ENCODE measurements at regions not wholly inside any gene's neighbourhood (a gene's known extent, or its start where the extent isn't known, plus 50 kb on each side); places are given as distances from the start of the nearest gene placed in this dataset.
"Not testable (repeated sequence)": the region's sequence is repeated elsewhere in the genome, so short reads cannot be mapped to it uniquely, and the experiment has no call there.

DNA sequence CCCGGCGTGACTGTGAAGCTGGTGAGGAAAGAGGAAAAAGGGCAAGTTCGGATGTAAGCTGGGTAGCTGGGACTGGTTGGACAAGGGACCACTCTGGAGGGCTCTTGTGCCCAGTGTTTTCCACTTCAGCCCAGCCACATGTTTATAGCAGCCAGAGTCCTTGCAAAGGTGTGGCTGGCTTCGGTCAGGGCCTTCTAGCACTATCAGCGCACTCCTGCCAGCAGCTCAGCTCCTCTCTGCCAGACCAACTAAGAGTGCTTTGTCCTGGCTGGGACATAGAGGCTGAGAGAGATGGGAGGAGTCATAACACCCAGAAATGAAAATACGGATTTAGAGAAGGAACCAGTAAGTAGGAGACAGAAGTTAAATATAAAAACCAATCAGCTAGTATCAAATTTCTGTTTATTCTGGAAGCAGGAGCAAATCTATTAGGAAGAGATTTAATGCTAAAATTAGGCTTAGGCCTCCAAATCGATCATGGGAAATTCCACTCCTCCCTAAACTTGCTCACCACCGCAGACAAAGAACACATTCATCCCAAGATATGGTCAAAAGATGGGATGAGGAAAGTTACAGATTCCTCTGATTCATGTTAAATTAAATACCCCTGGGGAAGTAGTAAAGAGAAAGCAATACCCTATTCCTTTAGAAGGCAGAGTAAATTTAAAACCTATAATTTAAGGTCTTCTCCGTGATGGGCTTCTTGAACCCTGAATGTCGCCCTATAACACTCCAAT, 135.0 kb downstream of the RALA start:
- DNase-seq = no peak

DNA sequence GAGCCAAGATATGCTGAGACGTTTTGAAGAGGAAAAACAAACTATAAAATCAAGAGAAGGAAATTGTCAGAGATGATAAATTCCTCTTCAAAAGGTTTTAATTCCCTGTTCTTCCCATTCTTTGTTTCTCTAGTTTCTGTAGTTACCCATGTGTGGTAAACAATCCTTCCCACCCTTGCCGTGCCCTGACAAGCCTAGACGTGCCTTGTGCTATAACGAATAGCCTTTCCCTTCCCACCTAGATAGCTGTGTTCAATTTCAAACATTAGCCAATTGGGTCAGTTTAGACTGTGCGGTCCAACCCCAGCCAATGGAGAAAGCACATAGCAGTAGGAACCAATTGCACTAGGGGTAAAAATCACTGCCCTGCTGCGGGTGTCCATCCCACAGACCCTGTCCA, 138.1 kb downstream of the RALA start:
- peak; percentile 61 for DNase-seq

DNA sequence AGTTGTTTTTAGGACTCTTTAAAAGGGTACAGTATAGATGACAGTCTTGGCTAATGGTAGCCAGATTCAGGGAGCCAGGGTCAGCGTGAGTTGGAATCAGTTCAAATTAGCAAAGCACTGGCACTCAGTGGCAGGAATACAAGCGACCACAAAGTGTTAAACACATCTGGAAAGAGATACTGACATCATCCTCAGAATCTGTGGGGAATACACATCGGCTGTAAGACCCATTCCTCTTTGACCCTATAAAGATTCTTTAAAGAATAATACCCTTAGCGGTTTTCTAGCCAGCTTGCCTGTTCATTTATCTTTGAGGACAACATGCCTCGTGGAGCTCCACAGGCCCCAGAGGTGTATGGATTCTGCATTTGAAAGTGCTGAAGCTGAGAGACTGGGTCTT, 139.1 kb downstream of the RALA start:
- not testable (repeated sequence) for DNase-seq

DNA sequence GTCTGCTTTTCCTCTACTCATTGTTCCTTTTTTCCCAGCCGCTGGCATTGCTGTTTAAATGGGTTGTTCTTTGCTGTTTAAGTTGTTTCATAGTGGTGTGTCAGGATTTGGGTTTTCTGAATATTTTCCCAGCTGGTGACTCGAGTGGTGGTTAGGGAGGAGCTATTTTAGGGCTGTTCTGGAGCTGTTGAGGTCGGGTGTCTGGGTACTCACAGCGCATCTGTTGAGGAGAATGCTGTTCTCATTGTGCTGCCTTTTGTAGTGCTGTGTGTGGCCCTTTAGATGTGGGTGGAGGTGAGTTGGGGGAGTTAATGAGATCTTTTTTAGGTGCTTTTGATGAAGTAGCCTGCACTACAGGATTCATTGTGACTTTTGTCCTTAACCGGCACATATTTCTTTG, 139.5 kb downstream of the RALA start:
- DNase-seq = not testable (repeated sequence)

DNA sequence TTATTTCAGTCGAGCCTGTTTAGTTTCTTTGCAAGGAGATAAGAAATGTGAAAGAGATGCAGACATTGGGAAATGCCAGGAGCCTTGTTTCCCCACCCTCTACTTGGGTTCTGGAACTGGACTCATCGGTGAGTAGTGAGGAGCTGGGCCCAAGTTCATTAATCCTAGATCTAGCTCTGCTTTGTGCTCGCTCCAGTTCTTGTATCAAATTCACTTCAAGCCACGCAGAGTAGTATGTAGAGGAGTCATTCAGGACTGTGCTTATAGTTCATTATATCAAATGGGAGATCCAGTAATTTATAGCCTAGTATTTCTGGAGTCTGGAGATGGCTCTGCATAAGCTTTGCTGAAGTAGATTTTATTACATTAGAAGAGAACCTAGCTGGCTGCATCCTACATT, 142.5 kb downstream of the RALA start:
- DNase-seq = not testable (repeated sequence)

DNA sequence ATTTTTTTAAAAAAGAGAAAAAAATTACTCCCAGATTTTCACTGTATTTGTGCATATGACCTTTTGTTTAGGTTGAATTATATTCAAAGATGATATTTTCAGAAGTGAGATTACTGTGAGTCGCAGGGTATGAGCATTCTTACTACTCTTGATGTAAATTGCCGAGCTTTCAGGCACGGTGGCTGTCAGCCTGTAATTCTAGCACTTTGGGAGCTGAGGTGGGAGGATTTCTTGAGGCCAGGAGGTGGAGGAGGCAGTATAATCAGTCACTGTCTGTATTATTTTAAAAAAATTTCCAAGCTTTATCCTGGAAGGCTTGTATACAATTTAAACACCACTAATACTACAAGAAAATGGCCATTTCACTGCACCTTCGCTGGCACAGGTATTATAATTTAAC, 145.1 kb downstream of the RALA start:
- not testable (repeated sequence) for DNase-seq

DNA sequence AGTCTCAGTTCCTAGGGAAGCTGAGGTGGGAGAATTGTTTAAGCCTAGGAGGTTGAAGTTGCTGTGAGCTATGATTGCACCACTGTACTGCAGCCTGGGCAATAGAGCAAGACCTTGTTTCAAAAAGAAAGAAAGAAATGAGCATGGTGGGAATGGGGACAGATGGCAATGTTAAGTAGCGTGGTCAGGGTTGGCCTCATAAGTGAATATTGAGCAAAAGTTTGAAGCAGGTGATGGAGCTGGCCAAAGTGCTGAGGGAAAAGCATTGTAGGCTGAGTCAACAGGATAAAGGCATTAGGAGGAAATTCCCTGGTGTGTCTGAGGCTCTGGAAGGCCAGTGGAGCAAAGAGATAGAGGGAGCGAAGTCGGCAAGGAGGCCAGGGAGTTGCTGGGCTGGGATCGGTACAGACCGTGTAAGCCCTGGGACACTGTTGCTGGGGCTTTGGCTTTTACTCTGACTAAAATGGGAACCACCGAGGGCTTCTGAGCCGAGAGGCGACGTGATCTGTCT, 151.0 kb downstream of the RALA start:
- not testable (repeated sequence) for DNase-seq

DNA sequence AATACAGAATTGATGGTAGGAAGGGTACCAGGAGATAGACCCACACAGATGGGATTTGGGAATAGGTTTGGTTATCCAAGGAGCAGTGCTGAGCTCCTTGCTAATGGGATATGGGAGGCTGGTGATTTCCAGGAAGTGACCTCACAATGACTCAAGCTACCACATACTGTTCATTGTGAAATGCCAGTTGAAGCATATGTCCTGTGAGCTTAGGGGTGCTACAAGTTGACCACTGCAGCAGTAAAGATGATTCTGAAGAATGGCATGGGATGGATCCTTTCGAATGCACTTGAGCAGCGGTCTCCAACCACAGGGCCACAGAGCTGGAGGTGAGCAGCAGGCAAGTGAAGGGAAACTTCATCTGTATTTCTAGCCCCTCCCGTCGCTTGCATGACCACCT, 158.2 kb downstream of the RALA start:
- not testable (repeated sequence) for DNase-seq

DNA sequence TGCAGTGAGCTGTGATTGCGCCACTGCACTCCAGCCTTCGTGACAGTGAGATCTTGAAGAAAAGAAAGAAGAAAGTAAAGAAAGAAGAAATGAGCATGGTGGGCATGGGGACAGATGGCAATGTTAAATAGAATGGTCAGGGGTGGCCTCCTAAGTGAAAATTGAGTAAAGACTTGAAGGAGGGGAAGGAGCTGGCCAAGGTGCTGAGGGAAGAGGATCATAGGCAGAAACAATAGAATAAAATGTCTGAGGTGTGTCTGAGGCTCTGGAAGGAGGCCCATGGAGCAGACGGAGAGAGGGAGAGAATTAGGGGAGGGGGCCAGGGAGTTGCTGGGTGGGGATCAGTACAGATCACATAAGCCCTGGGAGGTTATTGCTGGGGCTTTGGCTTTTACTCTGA, 163.1 kb downstream of the RALA start:
- not testable (repeated sequence) for DNase-seq

DNA sequence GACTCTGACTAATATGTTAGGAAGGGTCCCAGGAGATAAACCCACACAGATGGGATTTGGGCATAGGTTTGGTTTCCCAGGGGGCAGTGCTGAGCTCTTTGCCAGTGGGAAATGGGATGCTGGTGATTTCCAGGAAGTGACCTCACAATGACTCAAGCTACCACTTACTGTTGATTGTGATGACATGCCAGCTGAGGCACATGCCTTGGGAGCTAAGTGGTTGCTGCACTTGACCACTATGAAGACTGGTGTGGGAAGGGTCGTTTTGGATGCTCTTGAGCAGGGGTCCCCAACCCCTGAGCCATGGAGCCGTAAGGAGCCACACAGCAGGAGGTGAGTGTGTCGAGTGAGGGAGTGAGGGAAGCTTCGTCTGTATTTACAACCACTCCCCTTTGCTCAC, 159.0 kb upstream of the CDK13 start:
- not testable (repeated sequence) for DNase-seq

DNA sequence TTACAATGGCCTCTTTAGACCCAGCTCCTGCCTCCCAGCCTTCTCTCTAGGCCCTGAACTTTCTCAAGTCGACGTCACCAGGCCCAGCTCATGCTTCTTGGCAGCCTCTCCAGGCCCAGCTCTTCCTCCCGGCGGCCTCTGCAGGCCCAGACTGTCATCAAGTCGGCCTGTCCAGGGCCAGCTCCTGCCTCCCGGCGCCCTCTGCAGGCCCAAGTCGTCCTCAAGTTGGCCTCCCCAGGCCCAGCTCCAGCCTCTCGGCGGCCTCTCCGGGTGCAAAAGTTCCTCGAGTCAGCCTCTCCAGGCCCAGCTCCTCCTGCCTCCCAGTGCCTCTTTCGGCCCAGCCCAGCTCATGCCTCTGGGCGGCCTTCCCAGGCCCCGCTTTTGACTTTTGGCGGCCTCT, 158.1 kb upstream of the CDK13 start:
- DNase-seq = not testable (repeated sequence)

DNA sequence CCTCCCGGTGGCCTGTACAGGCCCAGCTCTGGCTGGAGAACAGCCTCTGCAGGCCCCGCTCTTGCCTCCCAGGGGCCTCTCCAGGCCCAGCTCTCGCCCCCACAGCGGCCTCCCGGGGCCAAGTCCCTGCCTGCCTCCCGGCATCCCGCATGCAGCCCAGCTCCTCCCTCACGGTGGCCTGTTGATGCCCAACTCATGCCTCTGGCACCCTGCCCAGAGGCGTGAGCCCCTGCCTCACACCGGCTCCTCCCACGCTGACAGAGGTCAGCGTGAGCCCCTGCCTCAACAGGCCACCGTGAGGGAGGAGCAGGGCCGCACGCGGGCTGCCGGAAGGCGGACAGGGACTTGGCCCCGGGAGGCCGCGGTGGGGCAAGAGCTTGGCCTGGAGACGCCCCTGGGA, 157.0 kb upstream of the CDK13 start:
- not testable (repeated sequence) for DNase-seq

DNA sequence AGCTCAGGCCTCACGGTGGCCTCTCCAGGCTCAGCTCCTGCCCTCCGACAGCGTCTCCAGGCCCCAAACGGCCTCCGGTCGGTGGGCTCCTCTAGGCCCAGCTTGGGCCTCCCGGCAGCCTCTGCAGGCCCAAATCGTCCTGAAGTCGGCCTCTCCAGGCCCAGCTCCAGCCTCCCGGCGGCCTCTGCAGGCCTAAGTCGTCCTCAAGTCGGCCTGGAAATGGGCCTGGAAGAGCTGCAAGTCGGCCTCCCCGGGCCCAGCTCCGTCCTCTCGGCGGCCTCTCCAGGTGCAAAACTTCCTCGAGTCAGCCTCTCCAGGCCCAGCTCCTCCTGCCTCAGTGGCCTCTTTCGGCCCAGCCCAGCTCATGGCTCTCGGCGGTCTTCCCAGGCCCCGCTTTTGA, 156.2 kb upstream of the CDK13 start:
- DNase-seq = not testable (repeated sequence)

DNA sequence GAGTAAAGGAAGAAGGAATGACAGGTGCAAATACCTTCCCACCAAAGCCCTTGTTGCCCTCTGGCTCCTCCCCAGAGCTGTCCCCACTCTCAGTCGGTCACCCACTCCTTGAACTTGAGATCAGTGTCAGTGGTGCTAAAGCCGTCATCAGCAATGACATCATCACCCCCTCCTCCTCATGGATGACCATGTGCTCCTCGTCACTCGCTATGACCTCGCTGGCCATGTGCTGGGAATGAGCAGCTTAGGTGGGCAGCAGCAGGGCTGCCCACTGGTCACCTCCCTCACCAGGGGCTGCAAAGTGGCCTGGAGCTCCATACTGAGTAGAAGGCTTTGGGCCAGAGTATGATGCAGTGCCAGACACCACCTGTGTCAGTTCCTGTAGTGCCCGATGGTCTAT, 153.1 kb upstream of the CDK13 start:
- DNase-seq = not testable (repeated sequence)

DNA sequence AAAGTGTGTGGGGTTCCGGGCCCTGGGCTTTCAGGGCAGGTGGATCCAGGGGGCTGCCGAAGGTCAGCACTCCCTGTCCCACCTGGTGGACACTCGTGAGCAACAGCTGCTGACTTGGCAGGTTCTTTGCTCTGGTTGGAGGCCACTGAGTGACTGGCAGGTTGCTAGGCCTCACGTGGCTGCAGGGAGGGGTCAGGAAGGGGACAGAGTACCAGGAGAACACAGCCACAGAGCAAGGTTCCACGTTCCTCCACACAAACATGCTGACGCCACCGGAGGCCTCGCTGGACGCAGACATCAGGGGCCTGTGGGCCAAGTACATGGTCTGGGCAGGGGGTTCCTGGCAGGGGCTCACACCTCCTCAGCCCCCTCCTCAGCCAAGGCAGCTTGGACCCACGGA, 152.0 kb upstream of the CDK13 start:
- not testable (repeated sequence) for DNase-seq

DNA sequence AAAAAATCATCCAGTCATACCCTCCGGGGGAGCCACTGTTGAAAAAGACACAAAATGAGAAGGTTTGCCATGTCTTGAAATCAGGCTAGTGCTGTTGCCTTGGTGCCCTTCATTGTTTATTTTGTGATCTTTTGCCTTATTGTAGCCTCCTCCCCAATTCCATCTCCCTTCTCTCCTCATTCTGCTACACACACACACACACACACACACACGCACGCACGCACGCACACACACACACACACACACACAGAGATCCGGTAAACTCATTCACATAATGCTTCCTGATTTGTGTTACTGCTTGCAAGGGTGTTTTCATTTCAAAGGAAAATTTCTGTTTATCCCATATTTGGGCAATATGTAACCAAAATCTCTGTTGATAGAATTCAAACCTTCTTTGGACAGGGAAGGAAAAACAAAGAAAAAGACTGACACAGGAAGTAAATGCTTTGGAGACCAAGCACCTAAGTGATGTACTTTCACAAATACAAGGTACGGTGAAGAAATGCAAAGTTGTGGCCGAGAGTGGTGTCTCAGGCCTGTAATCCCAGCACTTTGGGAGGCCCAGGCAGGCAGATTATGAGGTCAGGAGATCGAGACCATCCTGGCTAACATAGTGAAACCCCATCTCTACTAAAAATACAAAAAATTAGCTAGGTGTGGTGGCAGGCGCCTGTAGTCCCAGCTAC, 141.1 kb upstream of the CDK13 start:
- no peak for DNase-seq

DNA sequence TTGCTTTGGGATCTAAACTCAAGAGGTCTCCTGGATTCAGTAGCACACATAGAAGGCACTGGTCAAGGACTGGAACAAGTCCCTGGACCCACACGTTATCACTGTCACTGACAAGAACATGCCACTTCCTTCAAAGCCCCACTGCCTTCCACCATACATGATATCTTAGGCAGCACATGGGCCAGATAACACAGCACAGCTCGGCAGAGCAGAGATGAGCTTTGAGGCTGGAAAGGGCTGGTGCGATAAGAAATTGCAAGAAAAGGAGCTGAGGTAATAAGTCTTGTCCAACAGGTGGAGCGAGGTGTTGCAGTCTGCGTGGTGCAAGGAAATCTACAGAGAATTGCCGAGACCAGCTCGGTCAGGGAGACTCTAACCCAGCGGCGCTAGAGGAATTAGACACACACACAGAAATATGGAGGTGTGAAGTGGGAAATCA, 139.8 kb upstream of the CDK13 start:
- no peak for DNase-seq

DNA sequence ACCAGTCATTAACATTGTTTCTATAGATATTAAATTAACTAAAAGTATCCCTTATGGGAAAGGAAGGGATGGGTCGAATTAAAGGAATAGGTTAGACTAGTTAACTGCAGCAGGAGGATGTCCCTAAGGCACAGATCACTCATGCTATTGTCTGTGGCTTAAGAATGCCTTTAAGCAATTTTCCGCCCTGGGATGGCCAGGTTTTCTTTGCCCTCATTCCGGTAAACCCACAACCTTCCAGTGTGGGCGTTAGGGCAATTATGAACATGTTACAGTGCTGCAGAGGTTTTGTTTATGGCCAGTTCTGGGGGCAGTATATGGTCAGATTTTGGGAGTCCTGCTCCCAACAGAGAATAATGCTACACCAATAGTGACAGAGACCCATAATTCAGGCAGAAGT, 139.3 kb upstream of the CDK13 start:
- DNase-seq = no peak

DNA sequence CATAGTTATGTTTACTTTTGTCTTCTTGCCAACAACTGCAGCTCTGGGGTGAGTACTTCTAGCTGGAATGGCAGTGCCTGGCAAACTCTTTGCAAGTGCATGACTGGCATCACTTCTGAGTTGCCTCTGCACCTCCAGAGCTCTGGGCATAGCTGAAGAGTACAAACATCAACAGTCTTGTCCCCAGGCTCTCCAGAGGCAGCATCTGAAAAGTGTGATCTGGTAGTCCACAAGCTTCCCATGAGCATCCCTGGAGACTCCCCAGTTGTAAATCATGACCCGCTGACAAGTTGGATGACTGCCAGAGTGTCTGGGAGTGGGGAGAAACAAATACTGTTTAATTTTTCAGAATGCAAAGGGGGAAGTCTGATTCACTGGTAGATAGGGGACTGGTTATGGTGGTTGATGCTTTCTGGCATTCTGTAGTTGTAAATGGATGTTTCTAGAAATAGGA, 138.9 kb upstream of the CDK13 start:
- peak; percentile 11 for DNase-seq

DNA sequence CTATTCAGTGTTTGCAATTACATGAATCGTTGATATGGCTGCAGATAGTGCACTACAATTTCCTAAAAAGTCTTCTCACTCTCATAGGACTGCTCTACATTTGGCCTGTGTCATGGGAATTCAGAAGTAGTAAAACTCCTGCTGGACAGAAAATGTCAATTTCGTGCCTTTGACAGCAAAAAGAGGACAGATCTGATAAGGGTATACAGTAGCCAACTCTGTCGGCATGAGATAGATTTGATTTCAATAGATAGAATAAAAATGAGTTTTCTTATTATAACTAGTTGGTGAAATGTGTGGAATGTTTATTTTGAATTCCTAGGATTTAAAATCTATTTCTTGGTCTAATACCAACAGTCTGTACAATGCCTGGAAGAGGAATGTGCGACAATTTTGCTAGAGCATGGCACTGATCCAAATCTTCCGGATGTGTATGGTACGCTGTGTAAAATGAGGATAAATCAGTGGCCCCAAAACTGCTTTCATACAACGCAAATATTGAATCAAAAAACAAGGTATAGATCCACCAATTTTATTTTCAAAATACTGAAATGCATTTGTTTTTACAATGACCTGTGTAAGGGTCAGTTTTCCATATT, 133.5 kb upstream of the CDK13 start:
- DNase-seq = no peak

DNA sequence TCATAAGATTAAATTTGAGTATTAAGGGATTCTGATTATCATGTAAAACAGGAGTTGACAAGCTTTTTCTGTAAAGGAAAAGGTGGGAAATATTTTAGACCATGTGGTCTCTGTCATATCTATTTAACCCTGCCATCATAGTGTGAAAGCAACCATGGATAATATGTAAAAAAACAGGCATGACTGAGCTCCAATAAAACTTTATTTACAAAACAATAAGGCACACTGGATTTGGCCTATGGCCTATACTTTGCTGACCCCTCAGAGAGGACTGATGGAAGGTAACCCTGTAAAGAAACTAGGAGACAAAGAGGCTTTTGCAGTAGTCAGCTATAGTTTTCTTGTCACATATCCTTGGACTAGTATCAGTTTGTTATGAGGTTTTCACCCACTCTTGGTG, 130.5 kb upstream of the CDK13 start:
- no peak for DNase-seq

DNA sequence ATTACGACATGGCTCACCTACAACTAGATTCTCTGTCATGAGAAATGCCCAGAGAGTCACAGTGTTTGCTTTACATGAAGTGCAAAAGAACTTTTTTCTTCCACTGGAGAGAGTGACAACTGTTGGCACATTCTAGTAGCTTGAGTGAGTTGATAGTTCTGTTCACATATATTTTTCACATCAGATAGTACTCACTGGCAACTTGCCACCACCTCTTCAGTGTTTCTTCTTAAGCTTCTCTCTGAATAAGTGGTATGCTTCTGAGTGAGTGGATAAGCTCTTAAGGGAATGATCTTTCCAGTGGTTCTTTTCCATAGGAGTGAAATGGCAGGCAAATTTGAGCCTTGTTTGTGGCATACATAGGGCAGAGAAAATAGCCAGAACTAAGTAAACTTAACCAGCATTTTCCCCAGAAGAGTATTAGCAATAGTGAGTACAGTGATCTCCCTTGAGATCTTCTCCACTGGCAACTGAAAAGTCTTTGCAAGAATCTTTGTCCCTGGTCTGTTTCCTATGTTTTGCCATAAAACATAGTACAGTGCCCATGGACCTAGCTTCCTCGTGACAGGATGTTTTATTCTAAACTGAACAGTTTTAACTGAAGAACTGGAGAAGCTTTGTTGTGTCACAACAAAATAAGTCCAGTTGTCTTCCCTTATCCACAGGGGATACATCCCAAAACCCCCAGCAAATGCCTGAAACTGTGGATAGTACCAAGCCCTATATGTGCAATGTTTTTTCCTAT, 125.4 kb upstream of the CDK13 start:
- DNase-seq = no peak

DNA sequence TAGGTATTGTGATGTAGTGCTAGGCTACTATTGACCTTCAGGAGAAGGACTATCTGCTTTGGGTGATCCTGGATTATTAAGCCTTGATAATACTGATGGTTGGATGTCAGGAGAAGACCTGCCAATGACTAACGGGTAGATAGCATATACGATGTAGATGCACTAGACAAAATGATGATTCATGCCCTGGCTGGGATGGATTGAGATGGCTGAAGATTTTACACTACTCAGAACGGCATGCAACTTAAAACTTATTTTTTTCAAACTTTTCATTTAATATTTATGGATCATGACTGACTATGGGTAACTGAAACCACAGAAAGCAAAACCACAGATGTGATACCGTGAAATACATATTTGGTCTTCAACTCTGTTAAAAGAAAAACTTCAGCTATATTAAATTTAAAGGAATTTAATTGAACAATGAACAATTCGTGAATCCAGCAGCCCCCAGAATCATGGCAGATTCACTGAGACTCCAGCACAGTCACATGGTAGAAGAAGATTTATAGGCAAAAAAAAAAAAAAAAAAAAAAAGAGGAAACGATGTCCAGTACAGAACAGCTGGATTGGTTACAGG, 124.6 kb upstream of the CDK13 start:
- DNase-seq = no peak
